ENCODE measurements at regions not wholly inside any gene's neighbourhood (a gene's known extent, or its start where the extent isn't known, plus 50 kb on each side); places are given as distances from the start of the nearest gene placed in this dataset.
A peak's percentile ranks its signal among the peaks of the same experiment; 100 is the strongest.
"Not testable (repeated sequence)": the region's sequence is repeated elsewhere in the genome, so short reads cannot be mapped to it uniquely, and the experiment has no call there.

DNA sequence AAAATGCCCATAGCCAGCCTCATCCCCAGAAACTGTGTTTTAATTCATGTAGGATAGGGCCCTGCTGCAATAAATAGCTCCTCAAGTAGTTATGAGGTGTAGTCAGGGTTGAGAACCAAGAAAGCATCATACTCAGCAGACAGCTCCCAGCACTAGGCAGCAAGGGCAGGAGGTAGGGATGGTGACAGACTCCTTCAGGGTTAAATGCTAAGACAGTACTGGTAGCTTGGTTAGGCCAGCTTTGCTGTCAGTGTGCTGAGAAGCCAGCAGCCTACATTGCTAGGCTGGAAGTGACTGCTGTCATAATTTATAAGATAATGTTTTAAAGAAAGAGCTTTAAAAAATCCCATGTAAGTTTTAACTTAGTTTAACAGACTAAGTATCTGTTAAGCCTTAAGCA lies 113.9 kb upstream of the IMMP2L start:
- DNase-seq, result no peak

DNA sequence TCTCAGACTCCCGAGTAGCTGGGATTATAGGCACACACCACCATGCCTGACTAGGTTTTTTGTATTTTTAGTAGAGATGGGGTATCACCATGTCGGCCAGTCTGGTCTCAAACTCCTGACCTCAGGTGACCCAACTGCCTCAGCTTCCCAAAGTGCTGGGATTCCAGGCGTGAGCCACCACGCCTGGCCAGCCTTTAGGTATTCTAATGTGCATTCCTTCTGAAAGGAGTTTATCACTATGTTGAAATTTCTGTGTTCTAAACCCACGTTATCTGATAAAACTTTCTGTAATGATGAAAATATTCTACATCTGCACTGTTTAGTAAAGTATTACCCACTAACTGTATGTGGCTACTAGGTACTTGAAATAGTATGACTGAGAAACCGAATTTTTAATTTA lies 110.6 kb upstream of the IMMP2L start:
- no peak for DNase-seq

DNA sequence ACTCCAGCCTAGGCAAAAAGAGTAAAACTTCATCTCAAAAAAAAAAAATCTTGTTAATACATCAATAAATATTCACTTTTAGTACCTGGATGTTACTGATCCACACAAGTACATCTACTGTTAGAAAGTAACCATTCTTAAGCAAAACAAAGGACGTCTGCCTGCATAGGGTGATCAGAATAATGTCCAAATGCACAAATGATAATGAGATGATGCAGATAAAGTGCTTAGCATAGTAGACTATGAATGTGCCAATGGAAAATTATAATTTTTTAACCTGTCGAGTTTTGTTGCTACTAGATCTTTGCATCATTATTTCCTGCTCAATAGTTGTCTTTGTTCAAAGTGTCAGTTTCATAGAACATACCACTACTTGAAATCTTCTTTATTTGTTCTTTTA lies 109.6 kb upstream of the IMMP2L start:
- DNase-seq, result no peak

DNA sequence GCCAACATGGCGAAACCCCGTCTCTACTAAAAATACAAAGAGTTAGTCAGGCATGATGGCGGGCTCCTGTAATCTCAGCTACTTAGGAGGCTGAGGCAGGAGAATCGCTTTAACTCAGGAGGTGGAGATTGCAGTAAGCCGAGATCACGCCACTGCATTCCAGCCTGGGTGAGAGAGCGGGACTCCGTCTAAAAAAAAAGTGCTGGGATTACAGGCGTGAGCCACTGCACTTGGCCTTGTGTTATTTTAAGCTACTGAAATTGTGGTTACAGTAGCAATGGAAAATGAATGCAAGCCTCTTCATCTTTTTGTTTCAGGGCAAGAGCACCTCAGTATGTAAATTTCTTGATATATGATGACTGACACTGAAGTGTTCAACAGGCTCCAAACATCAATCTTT lies 106.4 kb upstream of the IMMP2L start:
- DNase-seq, result no peak

DNA sequence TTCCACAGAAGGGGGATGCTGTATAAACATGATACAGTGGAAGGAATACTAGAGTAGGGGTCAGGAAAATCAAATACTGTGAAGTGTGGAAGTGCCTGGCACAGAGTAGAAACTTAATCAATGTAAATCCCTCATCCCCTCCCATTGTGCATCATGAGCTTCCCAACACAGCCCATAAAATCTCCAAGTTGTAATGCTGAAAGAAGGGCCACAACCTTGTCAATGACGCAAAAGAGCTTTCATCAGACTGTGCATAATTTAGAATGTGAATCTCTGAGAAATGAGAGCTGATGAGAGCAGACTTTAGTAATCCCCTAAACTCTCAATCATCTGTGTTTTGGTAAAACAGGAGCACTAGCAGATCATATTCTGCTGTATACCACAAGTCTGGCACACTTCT lies 105.2 kb upstream of the IMMP2L start:
- no peak for DNase-seq

DNA sequence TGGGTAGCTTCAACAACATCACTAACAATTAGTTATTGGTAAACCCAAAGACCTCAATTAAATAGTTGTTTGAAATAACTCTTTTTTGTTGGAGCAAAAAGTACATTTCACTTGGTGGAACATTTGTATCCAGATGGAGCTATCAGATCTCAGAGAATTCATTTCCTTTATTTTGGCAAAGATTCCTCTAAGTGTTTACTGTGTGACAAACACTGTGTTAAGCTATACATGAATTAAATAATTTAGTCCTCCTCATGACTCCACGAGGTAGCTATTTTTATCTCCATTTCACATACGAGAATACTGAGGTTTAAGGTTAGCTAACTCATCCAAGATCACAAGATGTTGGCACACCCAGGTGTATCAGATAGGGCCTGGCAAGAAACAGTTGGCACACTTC lies 104.0 kb upstream of the IMMP2L start:
- DNase-seq, result no peak

DNA sequence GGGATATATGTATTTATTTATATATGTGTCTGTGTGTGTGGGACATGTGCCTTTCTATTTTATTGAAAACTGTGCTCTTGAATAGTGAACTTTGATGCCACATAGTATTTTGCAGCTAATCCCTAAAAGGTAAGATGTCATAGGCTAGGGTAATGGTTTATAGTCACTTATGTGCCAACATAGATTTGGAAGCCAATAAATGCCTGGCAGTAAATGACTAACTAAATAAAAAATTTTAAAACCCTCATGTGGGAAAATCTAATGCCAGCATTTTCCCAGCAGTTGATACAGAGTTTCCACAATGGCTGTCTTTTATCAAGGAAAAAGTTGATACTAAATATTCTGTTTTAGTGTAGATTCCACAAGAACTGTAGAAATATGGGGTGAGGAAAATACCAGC lies 101.5 kb upstream of the IMMP2L start:
- no peak for DNase-seq

DNA sequence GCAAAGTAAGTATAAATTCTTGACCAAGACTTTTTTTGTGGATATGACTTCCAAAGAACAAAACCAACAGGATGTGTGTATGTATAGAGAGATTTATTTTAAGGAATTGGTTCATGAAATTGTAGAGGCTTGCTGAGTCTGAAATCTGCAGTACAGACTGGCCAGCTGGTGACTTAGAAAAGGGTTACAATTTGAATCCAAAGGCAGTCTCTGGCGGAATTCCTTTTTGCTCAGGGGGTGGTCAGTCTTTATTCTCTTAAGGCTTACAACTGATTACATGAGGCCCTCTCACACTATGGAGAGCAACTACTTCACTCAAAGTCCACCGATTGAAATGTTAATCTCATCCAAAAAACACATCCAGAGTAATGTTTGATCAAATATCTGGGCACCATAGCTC lies 100.1 kb upstream of the IMMP2L start:
- no peak for DNase-seq

DNA sequence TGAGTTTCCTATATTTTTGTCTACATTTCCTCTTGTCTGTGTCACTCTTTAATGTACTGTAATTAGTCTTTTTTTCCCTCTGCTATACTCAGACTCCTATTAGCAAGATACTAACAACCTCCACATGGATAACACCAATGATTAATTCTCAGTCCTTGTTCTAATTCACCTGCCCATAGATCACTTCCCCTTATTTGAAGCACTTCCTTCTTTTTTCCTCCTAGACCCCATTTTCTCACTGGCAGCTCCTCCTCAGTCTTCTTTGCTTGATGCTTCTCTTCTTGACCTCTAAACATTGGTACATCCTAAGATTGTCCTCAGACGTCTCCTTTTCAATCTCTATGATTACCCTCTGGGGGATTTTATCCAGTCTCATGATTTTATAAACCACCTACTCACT lies 98.2 kb upstream of the IMMP2L start:
- no peak for DNase-seq

DNA sequence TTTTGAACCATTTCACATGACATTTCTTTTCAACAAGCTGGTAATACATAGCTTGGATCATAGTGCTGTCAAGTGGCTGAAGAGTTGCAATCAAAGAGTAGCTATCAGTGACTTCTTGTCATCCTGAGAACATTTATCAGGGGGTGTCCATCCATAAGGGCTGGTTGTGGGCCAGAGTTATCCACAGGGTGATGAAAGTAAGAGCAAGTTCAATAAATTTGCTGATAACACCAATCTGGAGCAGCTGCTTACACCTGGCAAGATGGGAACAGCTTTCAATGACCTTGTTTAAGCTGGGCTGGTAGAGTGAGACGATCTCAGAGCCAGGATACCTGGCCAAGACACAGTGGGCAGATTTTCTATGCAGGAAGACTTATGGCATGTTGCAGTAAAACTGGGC lies 96.3 kb upstream of the IMMP2L start:
- DNase-seq, result no peak

DNA sequence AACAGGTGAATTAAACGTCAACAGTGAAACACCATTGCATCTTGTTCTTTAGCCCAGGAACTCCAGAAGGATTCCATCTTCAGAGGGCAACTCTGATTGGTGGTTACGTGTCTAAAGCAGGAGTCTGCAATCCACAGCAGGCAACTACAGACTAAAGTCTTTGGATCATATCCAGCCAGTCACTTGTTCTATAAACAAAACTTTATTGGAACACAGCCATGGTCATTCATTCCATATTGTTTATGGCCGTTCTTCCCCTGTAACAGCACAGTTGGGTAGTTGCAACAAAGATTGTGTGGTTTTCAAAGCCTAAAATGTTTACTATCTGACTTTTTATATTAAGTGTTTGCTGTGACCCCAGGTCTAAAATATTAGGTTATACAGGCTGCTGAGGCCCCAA lies 94.7 kb upstream of the IMMP2L start:
- no peak for DNase-seq

DNA sequence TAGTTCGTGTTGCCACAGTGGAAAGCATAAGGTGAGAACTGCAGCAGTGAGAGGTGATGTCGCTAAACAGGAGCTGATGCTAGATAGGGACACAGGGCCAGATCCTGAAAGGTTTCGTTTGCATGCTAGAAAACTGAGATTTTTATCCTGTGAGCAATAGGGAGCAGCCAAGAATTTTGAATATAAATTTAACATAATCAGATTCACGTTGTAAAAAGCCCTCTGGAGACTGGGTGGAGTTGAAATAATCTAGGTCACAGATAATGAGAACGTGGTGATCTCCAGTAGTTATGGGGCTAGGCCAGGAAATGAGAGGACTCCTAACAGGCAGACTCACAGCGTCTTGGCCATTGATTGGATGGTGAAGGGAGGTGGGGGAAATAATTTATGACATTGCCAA lies 92.1 kb upstream of the IMMP2L start:
- DNase-seq, result no peak

DNA sequence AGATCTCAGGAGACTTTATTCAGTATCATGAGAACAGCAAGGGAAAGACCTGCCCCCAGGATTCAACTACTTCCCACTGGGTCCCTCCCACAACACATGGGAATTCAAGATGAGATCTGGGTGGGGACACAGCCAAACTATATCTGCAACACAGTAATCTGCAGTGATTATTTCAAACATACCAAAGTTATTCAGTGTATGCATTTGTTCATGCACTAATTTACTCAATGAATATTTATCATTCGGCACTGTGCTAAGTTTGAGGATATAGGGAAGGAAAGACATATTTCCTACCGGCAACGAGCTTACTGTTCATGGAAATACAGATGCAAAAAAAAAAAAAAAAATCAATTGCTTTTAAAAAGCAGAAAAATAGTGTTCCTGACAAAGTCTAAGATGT lies 91.6 kb upstream of the IMMP2L start:
- no peak for DNase-seq

DNA sequence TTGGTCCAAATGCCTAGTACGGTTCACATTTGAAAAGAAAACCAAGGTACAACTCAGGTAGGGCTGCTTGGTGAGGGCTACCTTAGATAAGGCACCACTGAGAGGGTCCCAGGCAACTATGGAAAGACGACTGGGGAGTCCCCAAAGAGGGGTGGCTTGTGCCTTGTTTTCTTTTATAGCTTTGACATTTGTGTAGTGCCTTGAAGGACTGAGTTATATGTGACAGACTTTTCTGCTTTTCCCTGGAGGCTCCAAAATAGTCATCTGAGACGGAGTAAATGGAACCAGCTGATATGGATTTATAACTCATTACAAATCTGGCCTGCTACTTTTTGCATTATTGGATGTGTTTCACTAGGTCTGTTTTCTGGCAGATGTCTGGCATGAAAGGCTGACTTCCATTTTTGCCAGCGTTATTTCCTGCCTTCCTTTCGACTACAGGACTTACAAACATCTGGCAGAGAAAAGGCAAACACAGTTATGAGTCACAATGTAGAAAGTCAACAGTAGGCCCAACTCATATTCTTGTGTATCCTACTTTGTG lies 88.2 kb upstream of the IMMP2L start:
- DNase-seq, result peak; percentile 68

DNA sequence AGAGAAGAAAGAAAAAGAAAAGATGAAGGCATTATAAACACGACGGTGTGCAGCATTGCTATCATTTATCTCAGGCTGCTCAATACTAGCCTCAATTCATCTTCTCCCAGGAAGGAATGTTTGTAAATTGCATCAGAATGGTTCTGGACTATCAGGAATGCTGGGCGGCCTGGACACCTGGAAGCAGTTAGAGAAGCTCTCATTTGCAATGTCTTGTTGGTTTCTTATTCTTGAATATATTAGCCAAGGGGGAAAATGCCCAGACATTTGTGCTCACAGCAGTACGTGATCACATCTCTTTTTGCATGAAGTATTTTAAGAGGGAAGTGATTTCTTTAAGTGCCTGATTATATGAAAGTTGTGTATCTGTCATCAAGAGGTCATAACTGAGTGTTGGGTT lies 85.6 kb upstream of the IMMP2L start:
- no peak for DNase-seq

DNA sequence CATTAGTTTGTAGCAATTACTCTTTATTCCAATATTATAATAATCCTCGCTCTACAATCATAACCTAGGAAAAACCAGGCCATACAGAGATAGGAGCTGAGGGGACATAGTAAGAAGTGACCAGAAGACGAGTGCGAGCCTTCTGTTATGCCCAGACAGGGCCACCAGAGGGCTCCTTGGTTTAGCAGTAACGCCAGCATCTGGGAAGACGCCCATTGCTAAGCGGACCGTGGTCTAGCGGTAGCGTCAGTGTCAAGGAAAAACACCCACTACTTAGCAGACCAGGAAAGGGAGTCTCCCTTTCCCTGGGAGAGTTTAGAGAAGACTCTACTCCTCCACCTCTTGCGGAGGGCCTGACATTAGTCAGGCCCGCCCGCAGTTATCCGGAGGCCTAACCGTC lies 82.3 kb upstream of the IMMP2L start:
- not testable (repeated sequence) for DNase-seq

DNA sequence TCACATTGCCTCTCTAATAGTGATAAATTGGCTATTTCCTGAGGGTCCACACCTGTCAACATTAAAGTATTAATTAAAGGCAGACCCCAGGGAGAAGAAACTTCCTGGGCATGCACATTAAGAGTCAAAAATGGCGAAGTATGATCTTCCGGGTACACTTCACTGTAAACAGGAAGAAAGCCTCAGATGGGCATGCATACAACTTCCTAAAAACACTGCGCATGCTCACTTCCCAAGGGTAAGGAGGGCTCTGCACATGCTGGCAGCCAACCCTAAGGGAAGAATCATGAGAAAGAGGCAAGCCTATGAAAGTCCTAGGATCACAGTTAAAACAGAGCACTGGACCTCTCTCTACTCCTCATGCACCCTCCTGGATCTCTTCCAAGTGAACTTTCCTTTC lies 80.1 kb upstream of the IMMP2L start:
- no peak for DNase-seq

DNA sequence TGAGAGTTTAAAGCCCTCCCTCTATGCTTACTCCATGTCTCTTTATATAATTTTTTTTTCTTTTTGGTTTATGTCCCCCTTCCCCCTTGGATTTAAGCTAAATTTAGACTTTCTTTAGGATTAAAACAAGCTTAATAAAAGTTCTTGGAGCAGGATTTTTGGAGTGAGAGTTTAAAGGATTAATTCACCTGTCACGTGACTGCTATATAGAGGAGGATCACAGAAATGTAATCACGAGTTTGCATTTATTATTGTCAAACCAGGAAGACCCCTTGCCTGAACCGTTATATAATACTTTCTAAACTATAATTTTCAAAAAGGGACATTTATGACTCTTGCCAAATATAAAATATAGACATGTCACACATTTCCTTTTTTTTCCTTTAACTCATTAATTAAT lies 78.1 kb upstream of the IMMP2L start:
- no peak for DNase-seq

DNA sequence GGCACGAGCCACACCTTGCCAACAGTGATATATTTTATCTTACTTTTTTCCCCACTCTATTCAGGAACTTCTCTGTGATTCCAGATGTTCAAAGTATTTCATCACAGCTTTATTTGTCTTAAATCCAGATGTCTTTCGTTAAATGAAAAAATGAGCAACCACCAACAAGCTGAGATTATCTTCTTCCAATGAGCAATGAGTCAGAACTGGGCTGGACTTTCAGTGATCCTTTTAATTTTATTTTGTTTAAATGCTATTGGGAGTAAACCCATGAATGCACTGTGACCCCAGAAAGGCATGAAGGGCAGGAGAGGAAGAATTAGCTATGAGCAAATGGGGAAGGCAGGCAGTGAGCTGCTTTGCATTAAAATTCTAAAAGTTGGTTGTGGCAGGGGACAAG lies 77.6 kb upstream of the IMMP2L start:
- no peak for DNase-seq

DNA sequence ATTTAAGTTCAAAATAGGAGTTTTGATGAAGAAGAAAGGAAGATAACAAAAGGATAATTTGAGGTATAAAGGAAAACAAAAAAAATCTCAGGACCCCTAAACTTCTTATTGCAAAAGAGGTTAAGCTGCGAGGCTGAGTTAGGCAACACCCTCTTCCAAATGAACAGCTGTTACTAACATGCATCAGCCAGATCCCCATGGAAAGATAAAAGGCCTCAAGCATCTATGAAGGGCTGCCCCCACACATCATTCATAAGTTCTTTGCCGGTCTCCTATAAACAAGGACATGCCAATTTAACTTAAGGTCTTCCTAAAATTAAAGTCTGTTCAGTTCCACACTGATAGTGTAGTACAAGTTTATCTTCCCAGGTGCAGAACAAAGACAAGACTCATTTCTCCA lies 75.8 kb upstream of the IMMP2L start:
- peak; percentile 2 for DNase-seq

DNA sequence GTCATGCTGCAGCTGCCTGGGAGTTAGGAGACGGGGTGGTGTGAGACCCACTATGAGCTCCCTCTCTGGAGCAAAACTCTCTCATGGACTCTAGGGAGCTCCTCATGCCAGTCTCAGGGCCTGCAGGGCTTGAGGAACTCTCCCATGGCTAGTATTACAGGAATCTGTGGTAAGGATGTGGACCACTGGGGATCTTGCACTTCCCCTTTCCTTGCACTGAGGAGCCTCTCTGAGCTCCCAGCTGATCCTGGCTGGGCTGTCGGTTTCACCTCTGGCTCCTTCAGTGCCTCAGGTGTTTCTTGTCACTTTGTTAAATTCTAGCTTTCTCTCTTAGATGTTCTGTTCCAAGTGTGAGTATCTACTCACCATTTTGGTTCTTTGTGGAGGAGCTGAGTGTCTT lies 71.6 kb upstream of the IMMP2L start:
- no peak for DNase-seq

DNA sequence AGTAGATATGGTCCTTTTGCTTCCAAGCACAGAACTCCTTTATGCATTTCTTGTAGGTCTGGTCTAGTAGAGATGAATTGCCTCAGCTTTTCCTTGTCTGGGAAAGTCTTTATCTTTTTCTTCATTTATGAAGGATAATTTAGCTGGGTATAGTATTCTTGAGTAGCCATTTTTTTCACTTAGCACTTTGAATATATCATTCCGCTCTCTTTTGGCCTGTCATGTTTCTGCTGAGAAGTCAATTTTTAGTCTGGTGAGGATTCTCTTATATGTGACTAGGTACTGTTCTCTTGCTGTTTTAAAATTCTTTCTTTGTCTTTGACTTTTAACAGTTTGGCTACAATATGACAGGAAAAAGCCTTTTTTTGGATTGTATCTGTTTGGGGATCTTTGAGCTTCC lies 68.6 kb upstream of the IMMP2L start:
- DNase-seq, result no peak

DNA sequence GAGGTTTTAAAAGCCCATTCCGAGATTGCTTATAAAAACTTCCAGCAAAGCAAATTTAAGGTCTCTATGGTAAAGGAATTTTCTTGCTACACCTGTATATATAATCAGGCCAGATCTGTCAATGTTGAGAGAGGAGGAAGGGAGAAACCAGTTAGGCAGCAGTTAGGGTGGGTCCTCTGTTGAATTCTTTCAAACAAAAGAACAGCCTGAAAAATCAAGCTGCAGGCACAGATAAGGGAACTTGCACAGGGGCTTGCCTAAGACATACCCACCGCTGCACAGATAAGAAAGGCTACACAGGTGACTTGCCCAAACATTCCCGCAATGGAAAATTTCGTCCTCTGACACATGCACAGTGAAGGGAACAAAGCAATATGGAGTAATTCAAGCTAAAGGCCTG lies 59.8 kb upstream of the IMMP2L start:
- no peak for DNase-seq
